GM12873 (cell line): ENCODE measurements at regions not wholly inside any gene's neighbourhood (a gene's known extent, or its start where the extent isn't known, plus 50 kb on each side); places are given as distances from the start of the nearest gene placed in this dataset.

Experiments
- CTCF ChIP-seq: IDR thresholded peaks from 2 replicates; pipeline ENCODE4 v1.5.1; 2012; ENCODE audit warnings: low read depth, mild to moderate bottlenecking, moderate library complexity, low read length, control low read depth; ENCODE audit not compliant: insufficient read depth; ENCODE audit errors: missing control alignments

- TF ChIP-seq CTCF: no peak
These were observed 621.6 kb downstream of the BNC2 start for GRCh38 chr9:16248822-16249221.

GRCh38 chr9:16252616-16253015, 617.9 kb downstream of the BNC2 start:
- TF ChIP-seq CTCF: no peak

DNA sequence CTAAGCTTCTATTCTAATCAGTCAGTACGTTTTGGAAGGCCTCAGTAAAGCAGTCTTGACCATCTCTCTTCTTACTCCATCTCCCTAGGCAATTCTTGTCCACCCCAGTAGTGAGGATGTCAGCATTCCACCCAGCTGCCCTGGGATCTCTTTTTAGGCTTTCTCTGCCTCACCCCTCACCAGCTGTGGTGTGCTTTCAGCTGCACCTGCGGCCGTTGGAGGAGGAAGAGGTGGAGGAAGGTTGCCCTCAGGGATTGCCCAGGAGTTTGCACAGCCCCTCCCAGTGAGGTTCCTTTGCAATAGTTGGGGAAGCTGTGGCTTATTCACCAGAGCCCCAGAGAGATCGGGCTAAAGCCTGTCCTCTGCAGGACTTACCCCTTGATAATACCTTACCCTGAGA, 615.8 kb downstream of the BNC2 start:
- TF ChIP-seq CTCF: no peak

DNA sequence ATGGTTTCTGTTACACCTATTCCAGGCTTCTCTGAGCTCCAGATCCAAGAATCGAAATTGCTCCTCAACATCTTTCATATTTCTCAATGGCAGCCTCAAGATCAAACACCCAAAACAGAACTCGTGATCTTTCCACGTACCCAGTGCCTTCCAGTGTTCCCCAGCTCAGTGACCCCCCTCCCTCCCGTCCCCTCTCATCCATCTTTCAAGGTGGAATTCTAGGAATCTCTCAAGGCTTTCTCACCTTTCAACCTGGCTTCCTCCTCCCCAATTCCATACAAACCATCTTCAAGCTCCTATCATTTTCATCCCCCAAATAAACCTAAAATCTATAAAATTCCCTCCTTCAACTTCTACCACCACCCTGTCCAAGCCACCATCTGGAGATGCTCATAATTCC, 615.3 kb downstream of the BNC2 start:
- no peak for TF ChIP-seq CTCF

DNA sequence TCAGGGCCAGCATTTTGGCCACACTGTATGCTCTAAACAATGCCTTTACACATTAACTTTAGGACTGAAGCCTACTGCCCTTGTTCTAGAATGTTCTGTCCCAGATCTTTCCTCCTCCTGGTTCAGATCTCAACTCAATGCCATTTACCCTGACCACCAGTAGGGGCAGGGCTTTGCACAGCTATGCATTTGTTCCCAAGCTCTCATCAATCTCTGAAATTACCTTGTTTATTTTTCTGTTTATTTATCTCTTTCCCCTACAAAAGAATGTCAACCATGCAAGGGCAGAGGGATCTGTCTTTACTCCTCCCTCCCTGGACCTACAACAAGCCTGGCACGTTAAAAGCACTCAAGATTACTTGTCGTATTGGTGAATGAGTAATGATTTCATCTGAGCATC, 612.9 kb downstream of the BNC2 start:
- TF ChIP-seq CTCF: peak; percentile 46

DNA sequence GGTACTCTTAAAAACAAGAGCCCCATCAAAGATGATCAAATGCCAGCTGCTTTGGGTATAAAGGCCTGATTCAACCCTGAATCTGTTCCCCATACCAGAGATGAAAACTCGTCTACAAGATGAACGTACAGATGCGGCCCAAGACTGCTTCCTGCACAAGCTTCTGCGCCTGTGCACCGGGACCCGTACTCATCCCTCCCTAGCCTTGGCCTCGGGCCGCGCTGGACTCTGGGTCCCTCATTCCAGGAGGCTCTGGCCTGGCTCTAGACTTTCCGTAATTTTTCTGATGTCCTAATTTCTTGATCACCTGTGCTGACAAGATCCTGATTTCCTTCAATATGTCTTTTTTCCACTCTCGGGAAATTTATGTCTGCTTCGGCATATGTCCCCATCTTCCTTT, 612.3 kb downstream of the BNC2 start:
- no peak for TF ChIP-seq CTCF

- TF ChIP-seq CTCF: no peak
These were observed 611.8 kb downstream of the BNC2 start for GRCh38 chr9:16258708-16259107.
